Kidney (tissue), 13 donors: ENCODE measurements at regions not wholly inside any gene's neighbourhood (a gene's known extent, or its start where the extent isn't known, plus 50 kb on each side); places are given as distances from the start of the nearest gene placed in this dataset.
"Not testable (repeated sequence)": the region's sequence is repeated elsewhere in the genome, so short reads cannot be mapped to it uniquely, and the experiment has no call there.

Experiments used
- DNase-seq, 5 donors: peaks; one replicate each; pipeline ENCODE4 v3.0.0-alpha.2; 2013 to 2020
- FAIRE-seq: peaks from 2 replicates; lab custom pipeline; 2012; peaks lifted over from hg19 to GRCh38; lab: Jason Lieb, UNC
- H3K27ac ChIP-seq, 2 donors: one replicate each; pipeline ENCODE4 v1.7.0; 2013; ENCODE audit warnings: low read depth in 2 of 2, low read length in 2 of 2, inconsistent platforms in 1 of 2
- H3K27me3 ChIP-seq: one replicate; pipeline ENCODE4 v1.7.1; 2013; ENCODE audit warnings: low read length, inconsistent platforms; ENCODE audit not compliant: control insufficient read depth, insufficient read depth
- H3K36me3 ChIP-seq, 3 donors: one replicate each; pipeline versions ENCODE4 v1.7.0 to v1.7.1; 2013; ENCODE audit warnings: low read length in 3 of 3, control low read depth in 1 of 3, inconsistent platforms in 1 of 3; ENCODE audit not compliant: insufficient read depth in 3 of 3, control insufficient read depth in 2 of 3
- H3K4me1 ChIP-seq, 3 donors: one replicate each; pipeline versions ENCODE4 v1.7.0 to v1.7.1; 2013; ENCODE audit warnings: low read length in 3 of 3, inconsistent platforms in 1 of 3, low read depth in 1 of 3; ENCODE audit not compliant: control insufficient read depth in 2 of 3, insufficient read depth in 2 of 3
- H3K4me3 ChIP-seq, 3 donors: one replicate each; pipeline versions ENCODE4 v1.7.0 to v1.8.1; 2013; ENCODE audit warnings: low read length in 3 of 3, control low read depth in 1 of 3, inconsistent platforms in 1 of 3
- H3K9ac ChIP-seq, 3 donors: one replicate each; pipeline versions ENCODE4 v1.7.0 to v1.7.1; 2013; ENCODE audit warnings: low read length in 3 of 3, control low read depth in 1 of 3, inconsistent platforms in 1 of 3
- H3K9me3 ChIP-seq, 3 donors: one replicate each; pipeline versions ENCODE4 v1.7.0 to v1.7.1; 2013; ENCODE audit warnings: low read length in 3 of 3, control low read depth in 1 of 3, inconsistent platforms in 1 of 3; ENCODE audit not compliant: control insufficient read depth in 2 of 3, insufficient read depth in 1 of 3
- CTCF ChIP-seq: IDR thresholded peaks from 3 replicates; pipeline ENCODE4 v1.5.1; 2012; ENCODE audit warnings: mild to moderate bottlenecking, moderate library complexity, borderline replicate concordance; ENCODE audit not compliant: insufficient read depth; ENCODE audit errors: extremely low read depth
- intact Hi-C: fragments of 100-400 bp; cut with DNase I; formaldehyde crosslinking; loops from one replicate; pipeline ENCODE4 v1.11.1; 2022
- donor health status: control.
- donor health status: control.
- donor health status: control.
- donor health status: control.
- donor health status: control.
- donor health status: DM: yes; HTN: yes; CAD: no.
- donor health status: Normal renal cell carcinoma (clear cell type).

GRCh38 chr14:48243900-48244299 is 568.5 kb upstream of the MDGA2 start:
- H3K9ac ChIP-seq = no peak overlapping the region
- FAIRE-seq (no peak), DNase-seq (no peak)
- no peaks in the 10 kb centered on the region for H3K4me1 ChIP-seq
- no peaks in the 10 kb centered on the region for H3K9me3 ChIP-seq
- no peak overlapping the region for H3K27ac ChIP-seq
- no peaks in the 10 kb centered on the region for H3K27me3 ChIP-seq
- intact Hi-C loops = no loop called here
- TF ChIP-seq CTCF = no peak
- H3K36me3 ChIP-seq = no peaks in the 10 kb centered on the region
- H3K4me3 ChIP-seq = no peak overlapping the region

GRCh38 chr14:48229091-48229490 is 553.7 kb upstream of the MDGA2 start:
- H3K27ac ChIP-seq = no peak overlapping the region
- intact Hi-C loops = no loop called here
- DNase-seq (no peak), FAIRE-seq (no peak)
- H3K4me1 ChIP-seq = no peaks in the 10 kb centered on the region
- no peaks in the 10 kb centered on the region for H3K9me3 ChIP-seq
- H3K36me3 ChIP-seq = no peaks in the 10 kb centered on the region
- TF ChIP-seq CTCF = no peak
- no peaks in the 10 kb centered on the region for H3K27me3 ChIP-seq
- H3K9ac ChIP-seq = no peak overlapping the region
- H3K4me3 ChIP-seq = no peak overlapping the region

- no peak overlapping the region for H3K4me3 ChIP-seq
- H3K9me3 ChIP-seq = no peaks in the 10 kb centered on the region
- no peak overlapping the region for H3K9ac ChIP-seq
- FAIRE-seq (no peak), DNase-seq (no peak)
- TF ChIP-seq CTCF = no peak
- H3K27ac ChIP-seq = no peak overlapping the region
- H3K36me3 ChIP-seq = no peaks in the 10 kb centered on the region
- H3K27me3 ChIP-seq = no peaks in the 10 kb centered on the region
- H3K4me1 ChIP-seq = no peaks in the 10 kb centered on the region
- intact Hi-C loops = no loop called here
Observed at GRCh38 chr14:48193893-48194292, 518.5 kb upstream of the MDGA2 start.

GRCh38 chr14:48149624-48150023 is 474.2 kb upstream of the MDGA2 start:
- intact Hi-C loops, H3K4me3 ChIP-seq, H3K9me3 ChIP-seq, FAIRE-seq, H3K4me1 ChIP-seq, H3K27me3 ChIP-seq, H3K27ac ChIP-seq, DNase-seq, H3K36me3 ChIP-seq, H3K9ac ChIP-seq: not testable (repeated sequence)
